ENCODE measurements at regions not wholly inside any gene's neighbourhood (a gene's known extent, or its start where the extent isn't known, plus 50 kb on each side); places are given as distances from the start of the nearest gene placed in this dataset.

GRCh38 chr11:95359341-95359663, 128.3 kb upstream of the SESN3 start:
- Histone ChIP-seq H2BK5ac (ENCODE audit: insufficient read length, low read length) (no peak overlapping the region), H3K4ac (ENCODE audit: low read depth, low read length) (no peak overlapping the region), H3K9ac (ENCODE audit: extremely low read depth, insufficient read length, low read length) (no peak overlapping the region), H2AFZ (ENCODE audit: low read length) (no peak overlapping the region), H3K4me2 (ENCODE audit: insufficient read depth, insufficient read length, low read length) (no peak overlapping the region), H3K27ac (ENCODE audit: insufficient read length, low read depth, low read length) (no peak overlapping the region), H3K14ac (ENCODE audit: insufficient read depth, low read length) (no peak overlapping the region), H3K23ac (ENCODE audit: insufficient read length, low read depth, low read length) (no peak overlapping the region), H3K79me1 (ENCODE audit: insufficient read depth, low read depth, low read length, poor library complexity, severe bottlenecking) (no peaks in the 10 kb centered on the region), H4K8ac (replicated peaks; ENCODE audit: insufficient read length, low read depth, low read length) (no peak overlapping the region), H2AK5ac (ENCODE audit: insufficient read length, low read length) (no peak overlapping the region), H3K56ac (ENCODE audit: insufficient read length, low read depth, low read length) (no peak overlapping the region), H4K91ac (ENCODE audit: insufficient read length, low read depth, low read length) (no peak overlapping the region), H3K4me1 (ENCODE audit: insufficient read depth, low read length) (peaks cover 19% of the 10 kb centered on the region), H3K79me2 (ENCODE audit: insufficient read depth, low read length) (no peaks in the 10 kb centered on the region), H2BK12ac (ENCODE audit: insufficient read length, low read depth, low read length) (no peak overlapping the region), H3K23me2 (ENCODE audit: insufficient read length, low read depth, low read length, poor library complexity, severe bottlenecking) (no peaks in the 10 kb centered on the region), H3K9me3 (ENCODE audit: control insufficient read depth, low read depth, low read length) (no peaks in the 10 kb centered on the region), H3K18ac (ENCODE audit: insufficient read length, low read depth, low read length) (no peak overlapping the region), H4K20me1 (ENCODE audit: control insufficient read depth, insufficient read depth, insufficient read length) (no peaks in the 10 kb centered on the region), H3T11ph (ENCODE audit: low read length) (no peak overlapping the region), H2BK15ac (ENCODE audit: low read depth, low read length) (no peak overlapping the region), H4K5ac (ENCODE audit: insufficient read length, low read depth, low read length) (no peak overlapping the region), H2BK20ac (ENCODE audit: low read depth, low read length, poor library complexity, severe bottlenecking) (no peak overlapping the region), H3K27me3 (ENCODE audit: insufficient read depth, low read length) (no peaks in the 10 kb centered on the region), H2BK120ac (ENCODE audit: low read depth, low read length, poor library complexity, severe bottlenecking) (no peak overlapping the region)
- H3K4me3 Mint-ChIP-seq, result no peak overlapping the region
- H3K36me3 Mint-ChIP-seq (ENCODE audit: insufficient read depth in 1 of 3, low read depth in 3 of 3), result no peaks in the 10 kb centered on the region
- no CpG with 5 or more reads among the region's 1 CpG for WGBS (ENCODE audit: extremely low coverage, insufficient read length, low lambda C conversion rate)
- H3K9me3 Mint-ChIP-seq, result no peaks in the 10 kb centered on the region
- DNase-seq, result no peak
- H3K4me1 Mint-ChIP-seq, result peaks cover 46 to 55% of the 10 kb centered on the region in 2 experiments
- no peaks in the 10 kb centered on the region for H3K27me3 Mint-ChIP-seq (ENCODE audit: low read depth)
- no peak for TF ChIP-seq CTCF (conservative IDR thresholded peaks at IDR 0.05)
- H3K27ac Mint-ChIP-seq, result peak overlapping the region in 2 of 3 experiments; percentile 10 to 46; a peak in 2 of 7 replicates
